ENCODE measurements at regions not wholly inside any gene's neighbourhood (a gene's known extent, or its start where the extent isn't known, plus 50 kb on each side); places are given as distances from the start of the nearest gene placed in this dataset.
"Not testable (repeated sequence)": the region's sequence is repeated elsewhere in the genome, so short reads cannot be mapped to it uniquely, and the experiment has no call there.

- no peak for DNase-seq (ENCODE audit: low read depth in 2 of 3, low spot score in 2 of 3)
Observed at GRCh38 chr1:234773936-234774677, 164.1 kb upstream of the IRF2BP2 start.

- peak; percentile 60 to 98 (median 97) for DNase-seq (ENCODE audit: low read depth in 2 of 3, low spot score in 2 of 3)
Observed at GRCh38 chr1:234772345-234773147, 162.6 kb upstream of the IRF2BP2 start.

- DNase-seq (ENCODE audit: low read depth in 2 of 3, low spot score in 2 of 3): peak in 1 of 3 donors; percentile 32
Observed at GRCh38 chr1:234771642-234772344, 161.8 kb upstream of the IRF2BP2 start.

- DNase-seq (ENCODE audit: low read depth in 2 of 3, low spot score in 2 of 3): no peak
Observed at GRCh38 chr1:234770924-234771540, 161.1 kb upstream of the IRF2BP2 start.

- DNase-seq (ENCODE audit: low read depth in 2 of 3, low spot score in 2 of 3): no peak
Observed at GRCh38 chr1:234769986-234770795, 160.2 kb upstream of the IRF2BP2 start.

- DNase-seq (ENCODE audit: low read depth in 2 of 3, low spot score in 2 of 3): no peak
Observed at GRCh38 chr1:234769284-234769985, 159.5 kb upstream of the IRF2BP2 start.

- no peak for DNase-seq (ENCODE audit: low read depth in 2 of 3, low spot score in 2 of 3)
Observed at GRCh38 chr1:234768569-234769283, 158.7 kb upstream of the IRF2BP2 start.

- DNase-seq (ENCODE audit: low read depth in 2 of 3, low spot score in 2 of 3): no peak
Observed at GRCh38 chr1:234768171-234768568, 158.2 kb upstream of the IRF2BP2 start.

GRCh38 chr1:234765672-234766071, 155.7 kb upstream of the IRF2BP2 start:
- no peak for DNase-seq (ENCODE audit: low read depth in 2 of 3, low spot score in 2 of 3)

- no peak for DNase-seq (ENCODE audit: low read depth in 2 of 3, low spot score in 2 of 3)
Observed at GRCh38 chr1:234765181-234765580, 155.2 kb upstream of the IRF2BP2 start.

GRCh38 chr1:234763910-234764309, 153.9 kb upstream of the IRF2BP2 start:
- DNase-seq (ENCODE audit: low read depth in 2 of 3, low spot score in 2 of 3): no peak

GRCh38 chr1:234763367-234763766, 153.4 kb upstream of the IRF2BP2 start:
- no peak for DNase-seq (ENCODE audit: low read depth in 2 of 3, low spot score in 2 of 3)

GRCh38 chr1:234762127-234762526, 152.1 kb upstream of the IRF2BP2 start:
- not testable (repeated sequence) for DNase-seq (ENCODE audit: low read depth in 2 of 3, low spot score in 2 of 3)

GRCh38 chr1:234760303-234760723, 150.3 kb upstream of the IRF2BP2 start:
- DNase-seq (ENCODE audit: low read depth in 2 of 3, low spot score in 2 of 3): no peak

- no peak for DNase-seq (ENCODE audit: low read depth in 2 of 3, low spot score in 2 of 3)
Observed at GRCh38 chr1:234759888-234760287, 149.9 kb upstream of the IRF2BP2 start.

GRCh38 chr1:234758851-234759250, 148.9 kb upstream of the IRF2BP2 start:
- DNase-seq (ENCODE audit: low read depth in 2 of 3, low spot score in 2 of 3): peak in 1 of 3 donors; percentile 41

GRCh38 chr1:234756857-234757256, 146.9 kb upstream of the IRF2BP2 start:
- DNase-seq (ENCODE audit: low read depth in 2 of 3, low spot score in 2 of 3): no peak

GRCh38 chr1:234756066-234756774, 146.2 kb upstream of the IRF2BP2 start:
- no peak for DNase-seq (ENCODE audit: low read depth in 2 of 3, low spot score in 2 of 3)
